ENCODE measurements at regions not wholly inside any gene's neighbourhood (a gene's known extent, or its start where the extent isn't known, plus 50 kb on each side); places are given as distances from the start of the nearest gene placed in this dataset.
"Not testable (repeated sequence)": the region's sequence is repeated elsewhere in the genome, so short reads cannot be mapped to it uniquely, and the experiment has no call there.

DNA sequence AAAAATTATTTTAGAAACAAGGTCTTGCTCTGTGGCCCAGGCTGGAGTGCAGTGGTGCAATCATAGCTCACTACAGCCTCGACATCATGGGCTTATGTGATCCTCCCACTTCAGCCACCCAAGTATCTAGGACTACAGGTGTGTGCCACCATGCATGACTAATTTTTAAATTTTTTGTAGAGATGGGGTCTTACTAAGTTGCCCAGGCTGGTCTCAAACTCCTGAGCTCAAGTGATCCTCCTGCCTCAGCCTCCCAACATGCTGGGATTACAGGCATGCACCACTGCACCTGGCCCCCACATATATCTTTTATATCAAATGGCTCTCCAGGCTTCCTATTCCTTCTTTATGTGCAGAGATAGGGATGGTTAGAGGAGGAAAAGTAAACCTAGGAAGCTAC, 91.2 kb upstream of the SVIL start:
- not testable (repeated sequence) for DNase-seq (ENCODE audit: low read depth in 2 of 2)

DNA sequence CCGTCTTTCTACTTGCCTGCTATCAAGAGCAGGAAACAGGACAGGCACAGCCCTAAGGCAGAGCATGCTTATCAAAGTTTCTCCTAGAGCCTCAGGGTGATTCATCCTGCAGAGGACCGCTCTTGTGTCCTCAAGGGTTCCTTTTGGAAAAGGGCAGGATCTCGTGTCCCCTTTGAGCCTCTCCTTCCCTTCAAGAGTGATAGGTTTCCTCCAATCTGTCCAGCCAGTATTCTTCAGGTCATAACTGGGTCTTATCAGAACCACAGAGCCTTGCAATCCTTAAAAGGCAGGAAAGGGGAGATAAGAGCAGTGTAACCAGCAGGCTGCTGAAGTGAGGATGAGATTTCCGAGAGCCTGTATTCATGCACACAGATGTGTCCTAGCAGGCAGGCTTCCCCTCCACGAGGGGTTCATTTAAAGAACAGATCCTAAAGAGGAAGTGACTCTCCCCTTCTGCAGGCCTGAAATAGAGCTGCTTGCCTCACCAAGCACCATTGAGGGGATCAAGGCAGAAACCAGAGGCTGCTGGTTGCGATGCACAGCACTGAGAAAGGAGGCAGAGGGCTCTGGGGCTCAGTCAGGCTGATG, 90.5 kb upstream of the SVIL start:
- DNase-seq (ENCODE audit: low read depth in 2 of 2): no peak

DNA sequence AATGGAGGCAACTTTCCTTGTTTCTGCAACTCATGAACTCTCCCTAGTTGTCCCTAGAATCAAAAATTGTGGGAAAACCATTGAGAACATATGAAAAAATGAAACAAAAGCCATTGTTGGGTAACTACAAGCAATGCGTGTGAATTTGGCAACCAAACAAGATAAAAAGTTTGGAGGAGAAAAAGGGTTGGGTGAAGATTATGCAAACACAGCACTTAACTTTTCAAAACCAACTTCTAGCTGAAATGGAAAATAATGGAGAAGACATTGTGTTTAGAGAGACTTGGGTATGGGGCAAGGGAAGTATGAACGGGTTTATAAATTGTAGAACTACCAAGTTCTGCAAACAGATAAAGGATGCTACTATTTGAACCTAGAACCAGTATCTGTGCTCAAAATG, 89.0 kb upstream of the SVIL start:
- no peak for DNase-seq (ENCODE audit: low read depth in 2 of 2)

DNA sequence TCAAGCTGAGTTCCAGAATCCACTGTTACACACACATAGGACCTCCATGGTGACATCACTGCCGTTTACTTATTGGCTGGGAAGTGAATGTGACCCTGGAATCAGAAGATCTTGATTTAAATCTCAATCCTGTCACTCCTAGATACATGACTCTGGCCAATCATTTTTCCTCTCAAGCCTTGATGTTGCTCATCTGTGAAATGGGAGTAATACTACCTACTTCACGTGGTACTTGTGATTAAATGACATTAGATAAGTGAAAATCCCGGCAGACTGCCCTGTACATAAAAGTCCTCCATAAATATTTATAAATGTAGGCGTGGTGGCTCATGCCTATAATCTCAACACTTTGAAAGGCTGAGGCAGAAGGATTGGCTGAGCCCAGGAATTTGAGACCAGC, 88.0 kb upstream of the SVIL start:
- no peak for DNase-seq (ENCODE audit: low read depth in 2 of 2)

DNA sequence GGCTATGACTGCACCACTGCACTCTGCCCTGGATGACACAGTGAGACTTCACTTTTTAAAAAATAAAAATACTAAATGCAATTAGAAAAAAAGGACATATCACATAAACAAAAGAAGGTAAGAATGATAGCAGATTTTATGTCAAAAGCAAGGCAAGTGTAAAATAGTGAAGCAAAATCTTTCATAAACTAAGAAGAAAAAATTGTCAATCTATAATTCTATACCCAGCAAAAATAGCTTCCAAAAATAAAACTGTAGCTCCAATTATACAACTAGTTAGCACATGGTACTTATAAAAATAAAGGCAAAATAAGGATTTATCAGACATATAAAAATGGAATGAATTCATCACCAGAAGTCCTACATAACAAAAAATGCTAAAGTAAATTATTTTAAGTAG, 85.4 kb upstream of the SVIL start:
- no peak for DNase-seq (ENCODE audit: low read depth in 2 of 2)

DNA sequence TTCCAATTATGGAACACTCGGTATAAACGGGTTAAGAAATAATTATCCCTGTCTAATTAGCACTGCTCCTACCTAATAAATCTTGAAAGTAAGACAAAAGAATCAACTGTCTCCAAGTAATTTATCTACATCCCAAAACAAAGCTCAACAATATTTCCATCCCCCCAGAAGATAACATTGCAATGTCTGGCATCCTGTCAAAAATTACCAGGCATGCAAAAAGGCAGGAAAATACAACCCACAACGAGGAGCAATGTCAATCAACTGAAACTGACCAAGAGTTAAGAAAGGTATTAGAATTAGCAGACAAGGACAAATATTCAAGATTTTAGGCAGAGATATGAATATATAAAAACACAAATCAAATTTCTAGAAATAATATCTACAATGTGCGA, 84.5 kb upstream of the SVIL start:
- no peak for DNase-seq (ENCODE audit: low read depth in 2 of 2)

DNA sequence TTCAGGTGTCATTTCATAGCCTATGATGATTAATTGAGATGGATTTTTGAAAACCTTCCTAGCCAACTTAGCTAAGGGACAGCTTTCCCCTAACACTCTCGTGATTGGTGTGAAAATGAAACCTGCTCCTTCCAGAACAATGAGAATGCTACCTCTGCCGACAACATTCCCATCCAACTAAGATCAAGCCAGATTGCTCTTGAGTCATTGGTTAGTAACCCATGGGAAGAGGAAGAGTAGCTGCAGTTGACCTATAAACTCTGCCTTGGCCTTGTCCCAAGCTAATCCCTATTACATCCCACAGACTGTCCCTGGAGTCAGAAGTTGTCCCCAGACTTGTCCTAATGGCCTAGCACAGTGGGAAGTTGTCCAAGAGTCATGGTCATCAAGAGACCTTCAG, 80.5 kb upstream of the SVIL start:
- no peak for DNase-seq (ENCODE audit: low read depth in 2 of 2)

DNA sequence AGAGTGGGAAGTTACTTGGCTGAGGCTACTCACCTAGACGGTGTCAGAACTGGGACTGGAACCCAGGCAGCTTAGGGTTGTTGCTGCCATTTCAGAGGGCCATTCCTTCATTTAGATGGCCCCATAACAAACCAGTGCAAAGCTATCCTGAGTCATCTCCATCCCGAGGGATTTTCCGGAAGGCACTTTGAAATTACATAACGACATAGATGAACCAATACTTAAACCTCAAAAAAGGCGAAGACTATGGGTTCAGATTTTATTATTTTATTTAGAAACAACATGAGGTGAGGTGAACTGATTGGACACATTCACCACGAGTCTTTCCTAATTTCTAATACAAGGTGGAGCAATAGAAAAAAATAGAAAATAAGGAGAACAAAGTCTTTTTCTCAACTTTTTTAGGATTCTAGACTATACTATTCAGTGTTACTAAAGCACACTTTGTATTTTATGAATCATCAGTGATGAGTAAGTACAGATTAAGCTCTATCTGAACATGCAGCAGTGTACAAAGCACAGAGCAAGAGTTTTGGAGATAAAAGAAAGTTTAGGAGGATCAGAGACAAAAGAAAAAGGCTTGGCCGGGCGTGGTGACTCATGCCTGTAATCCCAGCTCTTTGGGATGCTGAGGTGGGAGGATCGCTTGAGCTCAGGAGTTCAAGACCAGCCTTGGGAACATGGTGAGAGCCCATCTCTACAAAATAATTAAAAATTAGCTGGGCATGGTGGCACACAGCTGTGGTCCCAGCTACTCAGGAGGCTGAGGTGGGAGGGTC, 79.5 kb upstream of the SVIL start:
- DNase-seq (ENCODE audit: low read depth in 2 of 2): no peak

DNA sequence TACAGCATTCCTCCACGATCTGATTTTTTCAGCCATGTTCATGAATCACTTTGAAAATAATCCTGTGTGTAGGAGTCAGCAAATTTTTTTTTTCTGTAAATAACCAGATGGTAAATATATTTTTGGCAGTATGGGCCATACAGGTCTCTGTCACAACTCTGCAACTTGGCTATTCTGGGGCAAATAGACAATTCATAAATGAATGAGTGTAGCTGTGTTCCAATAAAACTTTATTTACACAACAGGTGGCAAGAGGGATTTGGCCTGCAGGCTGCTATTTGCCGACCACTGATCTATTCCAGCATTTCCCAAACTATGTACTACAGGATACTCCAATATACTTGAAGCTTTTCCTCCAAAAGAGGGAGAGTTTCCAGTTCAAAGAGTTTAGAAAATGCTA, 78.7 kb upstream of the SVIL start:
- no peak for DNase-seq (ENCODE audit: low read depth in 2 of 2)

DNA sequence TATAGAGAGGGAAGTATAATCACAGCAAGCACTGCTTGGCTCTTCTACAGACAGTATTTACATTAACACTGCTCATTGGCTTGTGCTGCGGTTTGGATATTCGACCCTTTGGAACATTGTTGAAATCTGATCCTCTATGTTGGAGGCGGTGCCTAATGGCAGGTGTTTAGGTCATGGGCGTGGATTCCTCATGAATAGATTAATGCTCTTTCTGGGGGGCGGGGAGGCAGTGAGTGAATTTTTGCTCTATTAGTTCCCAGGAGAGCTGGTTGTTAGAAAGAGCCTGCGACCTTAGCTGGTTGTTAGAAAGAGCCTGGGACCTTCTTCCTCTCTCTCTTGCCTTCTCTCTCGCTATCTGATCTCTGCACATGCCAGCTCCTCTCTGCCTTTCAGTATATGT, 77.3 kb upstream of the SVIL start:
- DNase-seq (ENCODE audit: low read depth in 2 of 2): no peak

DNA sequence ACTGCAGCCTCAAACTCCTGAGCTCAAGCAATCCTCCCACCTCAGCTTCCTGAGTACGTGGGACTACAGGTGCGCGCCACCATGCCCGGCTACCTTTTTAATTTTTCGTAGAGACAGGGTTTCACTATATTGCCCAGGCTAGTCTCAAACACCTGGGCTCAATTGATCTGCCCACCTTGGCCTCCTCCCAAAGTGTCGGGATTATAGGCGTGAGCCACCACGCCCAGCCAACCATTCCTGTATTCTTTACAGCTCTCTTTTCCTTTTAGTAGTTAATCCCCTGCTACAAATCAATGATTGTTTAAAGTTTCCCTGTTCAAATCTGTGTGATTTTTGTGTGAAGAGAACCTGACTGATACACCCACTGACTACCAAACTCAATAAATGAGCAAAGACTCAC, 75.4 kb upstream of the SVIL start:
- no peak for DNase-seq (ENCODE audit: low read depth in 2 of 2)

DNA sequence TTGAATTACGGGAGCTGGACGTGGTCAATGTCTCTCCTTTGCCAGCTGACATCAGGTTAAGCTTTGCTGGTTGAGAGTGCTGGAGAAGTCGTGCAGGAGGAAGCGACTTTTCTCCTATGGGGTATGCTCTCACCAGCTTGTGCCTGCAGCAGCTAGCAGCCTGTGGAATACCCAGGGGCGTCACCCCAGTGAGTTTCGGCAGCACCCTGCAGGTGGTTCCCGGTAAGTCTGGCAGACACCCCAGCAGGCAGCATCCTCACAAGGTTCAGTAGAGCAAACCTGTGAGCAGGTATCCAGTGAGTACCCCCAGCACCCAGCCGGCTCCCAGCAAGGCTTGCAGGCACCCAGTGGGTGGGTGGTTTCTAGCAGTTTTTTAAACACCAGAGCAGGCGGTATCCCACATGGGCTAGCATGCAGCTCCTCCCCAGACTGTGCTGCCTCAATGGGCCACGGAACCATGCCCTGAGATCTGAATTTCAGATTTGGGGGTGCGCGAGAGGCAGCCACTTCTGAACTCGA, 74.8 kb upstream of the SVIL start:
- no peak for DNase-seq (ENCODE audit: low read depth in 2 of 2)

DNA sequence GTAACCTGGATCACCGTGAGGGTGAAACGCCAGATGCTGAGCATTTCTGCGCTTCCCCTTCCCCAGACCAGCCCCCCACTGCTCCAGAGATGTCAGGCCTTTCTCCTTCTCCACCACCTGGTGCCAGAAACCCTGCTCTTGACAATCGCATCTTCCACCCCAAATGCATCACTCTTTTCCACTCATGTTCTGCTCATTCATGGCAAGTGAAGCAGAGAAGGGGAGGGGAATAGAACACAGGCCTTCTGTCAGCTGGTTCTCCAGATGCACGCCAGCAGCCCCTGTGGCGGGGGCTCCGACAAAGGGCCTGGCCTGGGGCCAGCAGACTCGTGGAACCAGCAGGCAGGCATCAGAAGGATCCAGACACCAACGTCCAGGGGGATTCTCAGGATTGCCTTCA, 68.5 kb upstream of the SVIL start:
- no peak for DNase-seq (ENCODE audit: low read depth in 2 of 2)

DNA sequence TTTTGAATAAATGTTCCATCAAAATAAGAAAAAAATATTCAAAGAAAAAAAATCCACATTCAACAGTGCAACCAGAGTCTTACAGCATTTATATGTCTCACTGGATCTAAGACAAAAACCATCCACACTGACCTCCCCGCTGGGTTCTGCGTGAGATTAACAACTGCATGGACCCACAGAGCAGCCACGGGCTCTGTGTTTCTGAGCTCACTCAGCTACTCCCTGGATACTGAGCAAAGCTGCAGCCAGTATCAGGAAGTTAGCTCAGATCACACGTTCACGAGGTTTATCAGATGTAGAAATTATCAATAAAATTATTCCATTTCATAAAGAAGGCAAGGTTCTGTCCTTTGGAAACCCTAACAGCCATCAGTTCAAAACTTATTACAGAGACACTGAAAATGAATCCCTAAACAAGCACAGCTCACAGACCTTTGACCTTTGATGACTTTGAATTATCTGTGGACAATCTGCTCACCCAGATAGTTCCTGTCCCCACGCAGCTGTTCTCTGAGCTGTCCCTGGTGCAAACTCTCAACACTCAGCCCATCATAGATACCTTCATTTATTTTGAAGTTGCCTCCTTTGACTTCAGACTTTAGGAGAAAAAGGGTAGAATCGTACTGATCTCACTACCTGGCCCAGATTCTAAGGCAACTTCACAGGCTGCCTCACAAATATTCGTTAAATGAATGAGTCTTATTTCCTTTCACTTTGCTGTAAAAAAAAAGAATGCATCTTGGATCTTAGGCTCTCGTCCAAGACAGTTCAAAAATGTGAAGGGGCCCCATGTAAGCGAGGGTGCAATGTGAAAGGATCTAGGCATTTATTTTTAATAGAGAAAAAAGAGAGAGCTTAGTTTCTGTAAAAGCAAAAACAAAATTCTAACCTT, 67.7 kb upstream of the SVIL start:
- no peak for DNase-seq (ENCODE audit: low read depth in 2 of 2)

DNA sequence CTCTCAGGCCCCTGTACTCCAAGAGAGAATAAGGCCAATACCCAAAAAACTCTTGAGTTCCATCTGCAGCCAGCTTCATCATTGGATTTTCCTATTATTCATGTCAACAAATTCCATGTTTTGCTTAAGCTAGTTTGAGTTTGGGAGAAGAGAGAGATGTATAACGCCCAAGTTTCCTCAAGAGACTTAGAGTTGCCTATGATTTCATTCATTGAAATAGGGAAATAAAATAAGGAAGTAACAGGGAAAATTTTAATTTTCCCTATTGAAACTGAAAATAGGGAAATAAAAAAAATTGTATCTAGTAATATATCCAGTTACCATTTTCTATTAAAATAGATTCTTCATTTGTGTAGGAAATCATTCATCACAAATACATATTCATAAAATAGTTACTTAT, 66.5 kb upstream of the SVIL start:
- no peak for DNase-seq (ENCODE audit: low read depth in 2 of 2)

DNA sequence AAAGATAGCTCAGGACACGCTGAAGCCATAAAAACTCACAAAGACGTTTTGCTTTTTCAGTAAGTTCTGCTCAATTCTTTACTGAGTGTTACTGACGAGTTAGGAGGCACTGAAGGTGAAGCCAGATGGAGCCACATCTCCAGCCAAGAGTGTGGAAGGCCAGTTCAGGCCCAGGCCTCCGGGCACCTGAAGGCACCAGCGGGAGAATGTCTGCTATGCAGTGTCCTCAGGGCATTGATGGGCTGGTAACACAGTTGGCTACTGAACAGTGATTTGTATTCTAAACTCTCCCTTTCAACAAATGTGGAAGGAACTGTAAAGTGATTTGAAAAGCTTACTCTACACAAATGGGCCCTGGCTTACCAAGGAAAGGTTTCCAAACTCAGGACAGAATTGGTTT, 64.8 kb upstream of the SVIL start:
- no peak for DNase-seq (ENCODE audit: low read depth in 2 of 2)

DNA sequence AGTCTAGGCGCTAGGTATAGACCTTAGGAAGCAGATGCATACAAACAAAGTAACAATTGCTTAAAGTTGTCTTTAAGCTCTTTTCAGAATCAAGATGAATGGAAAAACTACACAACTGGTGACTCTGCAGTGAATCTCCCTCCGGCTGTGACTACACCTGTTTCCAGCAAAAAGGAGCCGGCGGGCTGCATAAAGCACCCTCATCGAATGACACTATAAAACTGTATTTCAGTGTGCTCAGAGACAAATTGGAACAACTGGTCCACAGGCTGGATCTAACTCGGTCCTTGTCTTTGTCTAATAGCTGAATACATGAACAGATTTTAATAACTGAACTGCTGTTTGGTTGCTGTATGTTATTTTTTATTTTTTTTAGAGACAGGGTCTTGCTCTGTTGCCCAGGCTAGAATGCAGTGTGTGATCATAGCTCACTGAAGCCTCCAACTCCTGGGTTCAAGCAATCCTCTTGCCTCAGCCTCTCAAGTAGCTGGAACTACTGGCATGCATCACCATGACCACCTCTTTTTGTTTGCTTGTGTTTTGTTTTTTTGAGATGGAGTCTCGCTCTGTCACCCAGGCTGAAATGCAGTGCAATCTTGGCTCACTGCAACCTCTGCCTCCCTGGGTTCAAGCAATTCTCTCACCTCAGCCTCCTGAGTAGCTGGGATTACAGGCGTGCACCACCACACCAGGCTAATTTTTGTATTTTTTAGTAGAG, 64.2 kb upstream of the SVIL start:
- DNase-seq (ENCODE audit: low read depth in 2 of 2): no peak

DNA sequence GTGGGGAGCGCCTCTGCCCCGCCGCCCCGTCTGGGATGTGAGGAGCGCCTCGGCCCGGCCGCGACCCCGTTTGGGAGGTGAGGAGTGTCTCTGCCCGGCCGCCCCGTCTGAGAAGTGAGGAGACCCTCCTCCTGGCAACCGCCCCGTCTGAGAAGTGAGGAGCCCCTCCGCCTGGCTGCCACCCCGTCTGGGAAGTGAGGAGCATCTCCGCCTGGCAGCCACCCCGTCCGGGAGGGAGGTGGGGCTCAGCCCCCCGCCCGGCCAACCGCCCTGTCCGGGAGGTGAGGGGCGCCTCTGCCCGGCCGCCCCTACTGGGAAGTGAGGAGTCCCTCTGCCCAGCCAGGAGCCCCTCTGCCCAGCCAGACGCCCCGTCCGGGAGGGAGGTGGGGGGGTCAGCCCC, 61.8 kb upstream of the SVIL start:
- DNase-seq (ENCODE audit: low read depth in 2 of 2): not testable (repeated sequence)

DNA sequence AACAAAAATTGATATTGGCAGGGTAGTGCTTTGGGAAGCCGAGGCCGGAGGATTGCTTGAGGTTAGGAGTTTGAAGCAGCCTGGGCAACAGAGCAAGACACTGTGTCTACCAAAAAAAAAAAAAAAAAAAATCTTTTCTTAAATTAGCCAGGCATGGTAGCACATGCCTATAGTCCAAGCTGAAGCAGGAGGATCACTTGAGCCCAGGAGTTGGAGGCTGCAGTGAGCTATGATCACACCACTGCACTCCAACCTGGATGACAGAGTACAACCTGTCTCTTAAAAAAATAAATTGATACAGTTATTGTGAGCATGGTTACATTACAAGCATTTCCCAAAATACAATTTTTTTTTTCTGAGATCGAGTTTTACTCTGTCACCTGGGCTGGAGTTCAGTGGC, 59.4 kb upstream of the SVIL start:
- DNase-seq (ENCODE audit: low read depth in 2 of 2): no peak

DNA sequence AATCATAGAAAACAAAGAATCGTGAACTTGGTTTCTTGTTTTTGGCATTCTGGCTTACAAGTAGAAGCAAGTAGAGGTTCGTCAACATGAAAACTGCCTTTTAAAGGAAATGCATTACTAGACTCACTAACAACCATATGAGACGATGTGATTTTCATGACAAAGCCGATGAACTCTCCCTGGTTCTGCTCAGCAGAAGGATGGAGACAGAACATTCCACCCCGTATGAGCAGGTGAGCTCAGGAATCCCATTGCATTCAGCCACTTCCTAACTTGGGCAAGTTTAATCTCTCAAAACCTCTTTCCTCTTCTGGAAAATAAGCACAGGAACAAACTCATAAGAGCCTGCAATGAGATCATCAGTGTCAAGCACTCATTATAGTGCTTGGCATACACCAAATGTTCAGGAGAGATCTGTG, 57.4 kb upstream of the SVIL start:
- no peak for DNase-seq (ENCODE audit: low read depth in 2 of 2)

DNA sequence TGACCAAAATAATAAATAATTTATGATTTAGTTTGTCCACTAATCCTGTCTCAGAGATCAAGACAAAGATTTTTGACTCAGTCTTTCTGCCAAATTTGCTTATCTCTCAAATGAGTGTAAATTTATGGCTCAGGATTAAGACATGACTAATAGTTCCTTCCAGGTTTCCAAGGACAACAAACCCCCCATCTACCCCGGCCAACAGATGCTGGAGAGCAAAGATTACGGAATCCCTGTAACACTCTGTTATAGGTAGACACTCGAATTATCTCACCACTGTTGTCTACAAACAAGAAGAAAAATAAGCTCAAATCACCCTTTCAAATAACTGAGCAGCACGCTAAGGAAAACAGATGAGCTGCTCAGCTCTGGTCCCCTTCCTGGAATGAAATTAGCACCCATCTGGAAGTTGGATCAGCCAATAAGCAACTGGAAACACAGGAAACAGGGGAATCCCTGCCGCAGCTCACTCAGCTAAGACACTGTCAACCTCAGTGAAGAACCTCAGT, 56.8 kb upstream of the SVIL start:
- DNase-seq (ENCODE audit: low read depth in 2 of 2): no peak

DNA sequence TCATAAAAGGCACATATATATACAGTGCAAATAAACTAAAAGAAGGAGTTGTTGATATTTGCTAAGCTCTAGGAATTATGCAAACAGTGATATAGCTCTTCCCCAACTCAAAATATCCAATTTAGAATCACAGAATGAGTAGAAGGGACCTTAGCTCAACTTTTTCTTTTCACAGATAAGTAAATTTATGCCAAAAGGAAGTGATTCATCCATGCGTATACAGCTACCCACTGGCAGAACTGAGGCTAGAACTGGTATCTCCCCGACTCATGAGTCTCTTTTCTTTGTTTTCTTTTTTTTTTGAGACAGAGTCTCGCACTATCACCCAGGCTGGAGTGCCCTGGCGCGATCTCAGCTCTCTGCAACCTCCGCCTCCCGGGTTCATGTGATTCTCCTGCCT, 54.2 kb upstream of the SVIL start:
- no peak for DNase-seq (ENCODE audit: low read depth in 2 of 2)
